HG03575 (cell line): ENCODE measurements at regions not wholly inside any gene's neighbourhood (a gene's known extent, or its start where the extent isn't known, plus 50 kb on each side); places are given as distances from the start of the nearest gene placed in this dataset.
A peak's percentile ranks its signal among the peaks of the same experiment; 100 is the strongest.

Experiments
- ATAC-seq: cut with Tn5 transposase; IDR thresholded peaks from one replicate; pipeline ENCODE4 v1.9.1; 2021; ENCODE audit not compliant: unreplicated experiment, insufficient number of reproducible peaks, low FRiP score; ENCODE audit errors: extremely low read depth

GRCh38 chr12:93039930-93040329, 110.8 kb upstream of the EEA1 start:
- no peak for ATAC-seq

- ATAC-seq: no peak
These were observed 111.3 kb upstream of the EEA1 start for GRCh38 chr12:93040367-93040766.

GRCh38 chr12:93041416-93041815, 112.3 kb upstream of the EEA1 start:
- ATAC-seq: no peak

GRCh38 chr12:93042283-93042682, 113.2 kb upstream of the EEA1 start:
- ATAC-seq: no peak

GRCh38 chr12:93042684-93043083, 113.6 kb upstream of the EEA1 start:
- ATAC-seq: no peak

- no peak for ATAC-seq
These were observed 114.2 kb upstream of the EEA1 start for GRCh38 chr12:93043192-93043876.

- no peak for ATAC-seq
These were observed 114.7 kb upstream of the EEA1 start for GRCh38 chr12:93043877-93044209.

GRCh38 chr12:93047118-93047517, 118.0 kb upstream of the EEA1 start:
- no peak for ATAC-seq

- ATAC-seq: no peak
These were observed 119.6 kb upstream of the EEA1 start for GRCh38 chr12:93048656-93049055.

- ATAC-seq: no peak
These were observed 121.1 kb upstream of the EEA1 start for GRCh38 chr12:93050026-93050747.

- ATAC-seq: no peak
These were observed 121.6 kb upstream of the EEA1 start for GRCh38 chr12:93050748-93051081.

GRCh38 chr12:93054021-93054420, 124.9 kb upstream of the EEA1 start:
- no peak for ATAC-seq

- no peak for ATAC-seq
These were observed 126.1 kb upstream of the EEA1 start for GRCh38 chr12:93055221-93055620.

GRCh38 chr12:93056971-93057535, 128.0 kb upstream of the EEA1 start:
- ATAC-seq: no peak

GRCh38 chr12:93058280-93058679, 129.2 kb upstream of the EEA1 start:
- ATAC-seq: no peak

GRCh38 chr12:93059288-93059687, 130.2 kb upstream of the EEA1 start:
- no peak for ATAC-seq

- peak; percentile 95 for ATAC-seq
These were observed 131.0 kb upstream of the EEA1 start for GRCh38 chr12:93059925-93060665.

- peak; percentile 7 for ATAC-seq
These were observed 131.8 kb upstream of the EEA1 start for GRCh38 chr12:93060666-93061472.
